Breast epithelium (tissue), 3 donors: ENCODE measurements at regions not wholly inside any gene's neighbourhood (a gene's known extent, or its start where the extent isn't known, plus 50 kb on each side); places are given as distances from the start of the nearest gene placed in this dataset.

Source experiments
- POLR2AphosphoS5 ChIP-seq, 3 donors: sonication (generic); formaldehyde crosslinking; IDR thresholded peaks; one replicate each; pipeline ENCODE4 v1.6.1; 2017; ENCODE audit warnings: antibody characterized with exemption in 3 of 3
- TF ChIP-seq, protein P1 (sequence below), 3 donors: fragments of 450-650 bp; IDR thresholded peaks; one replicate each; pipeline ENCODE4 v1.5.1; 2016 to 2017; ENCODE audit warnings: antibody characterized with exemption in 3 of 3, mild to moderate bottlenecking in 3 of 3, moderate library complexity in 3 of 3

DNA sequence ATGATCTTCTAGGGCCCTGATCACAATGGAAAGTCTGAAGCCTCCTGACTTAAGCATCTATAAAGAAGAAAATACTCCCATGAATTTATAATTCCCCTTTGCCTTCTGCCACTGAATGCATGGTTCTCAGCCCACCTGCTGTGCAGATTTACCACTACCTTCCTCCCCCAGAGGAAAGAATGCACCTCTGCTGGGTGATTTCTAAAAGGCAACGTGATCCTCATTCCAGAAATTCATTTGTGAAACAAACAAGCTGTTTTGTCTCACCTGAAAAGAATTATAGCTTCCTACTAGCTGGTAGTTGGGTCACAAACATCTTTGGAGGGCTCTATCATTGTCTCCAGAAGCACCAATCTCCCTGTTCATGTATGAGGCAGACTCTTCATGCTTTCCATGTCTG is 320.2 kb downstream of the CDC14C start:
- TF ChIP-seq, protein P1, sequence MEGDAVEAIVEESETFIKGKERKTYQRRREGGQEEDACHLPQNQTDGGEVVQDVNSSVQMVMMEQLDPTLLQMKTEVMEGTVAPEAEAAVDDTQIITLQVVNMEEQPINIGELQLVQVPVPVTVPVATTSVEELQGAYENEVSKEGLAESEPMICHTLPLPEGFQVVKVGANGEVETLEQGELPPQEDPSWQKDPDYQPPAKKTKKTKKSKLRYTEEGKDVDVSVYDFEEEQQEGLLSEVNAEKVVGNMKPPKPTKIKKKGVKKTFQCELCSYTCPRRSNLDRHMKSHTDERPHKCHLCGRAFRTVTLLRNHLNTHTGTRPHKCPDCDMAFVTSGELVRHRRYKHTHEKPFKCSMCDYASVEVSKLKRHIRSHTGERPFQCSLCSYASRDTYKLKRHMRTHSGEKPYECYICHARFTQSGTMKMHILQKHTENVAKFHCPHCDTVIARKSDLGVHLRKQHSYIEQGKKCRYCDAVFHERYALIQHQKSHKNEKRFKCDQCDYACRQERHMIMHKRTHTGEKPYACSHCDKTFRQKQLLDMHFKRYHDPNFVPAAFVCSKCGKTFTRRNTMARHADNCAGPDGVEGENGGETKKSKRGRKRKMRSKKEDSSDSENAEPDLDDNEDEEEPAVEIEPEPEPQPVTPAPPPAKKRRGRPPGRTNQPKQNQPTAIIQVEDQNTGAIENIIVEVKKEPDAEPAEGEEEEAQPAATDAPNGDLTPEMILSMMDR (IDR thresholded peaks at IDR 0.05): no peak
- TF ChIP-seq POLR2AphosphoS5 (IDR thresholded peaks at IDR 0.05): no peak
